Panc1 (cell line): ENCODE measurements at regions not wholly inside any gene's neighbourhood (a gene's known extent, or its start where the extent isn't known, plus 50 kb on each side); places are given as distances from the start of the nearest gene placed in this dataset.

Source experiments
- CTCF ChIP-seq: fragments of 450-650 bp; IDR thresholded peaks from 2 replicates; pipeline ENCODE4 v1.5.1; 2017; ENCODE audit warnings: mild to moderate bottlenecking
- POLR2AphosphoS5 ChIP-seq: IDR thresholded peaks from 2 replicates; pipeline ENCODE4 v1.6.1; 2012; ENCODE audit warnings: mild to moderate bottlenecking, low read depth, low read length, moderate library complexity
- REST ChIP-seq, 2 experiments: IDR thresholded peaks; 2 replicates each; pipeline ENCODE4 v1.6.1; 2011 to 2012; ENCODE audit warnings: low read depth in 2 of 2, control low read depth in 1 of 2, low read length in 1 of 2, mild to moderate bottlenecking in 1 of 2, moderate library complexity in 1 of 2; ENCODE audit not compliant: insufficient read depth in 1 of 2
- SIN3A ChIP-seq: IDR thresholded peaks from 2 replicates; pipeline ENCODE4 v1.6.1; 2012; ENCODE audit warnings: low read depth, mild to moderate bottlenecking, low read length, moderate library complexity, borderline replicate concordance; ENCODE audit not compliant: insufficient read depth
- TCF7L2 ChIP-seq: IDR thresholded peaks from 2 replicates; pipeline ENCODE4 v1.6.1; 2011; ENCODE audit warnings: mild to moderate bottlenecking, low read depth, low read length, inconsistent platforms

- TF ChIP-seq SIN3A (no peak), CTCF (no peak), POLR2AphosphoS5 (no peak), TCF7L2 (no peak), REST (IDR thresholded peaks at IDR 0.05; ENCODE audit: insufficient read depth in 1 of 2, low read depth in 2 of 2, low read length in 1 of 2) (no peak)
Observed at GRCh38 chr2:100654611-100655010, 91.8 kb downstream of the PDCL3 start.
